A549 (cell line): ENCODE measurements at regions not wholly inside any gene's neighbourhood (a gene's known extent, or its start where the extent isn't known, plus 50 kb on each side); places are given as distances from the start of the nearest gene placed in this dataset.
A peak's percentile ranks its signal among the peaks of the same experiment; 100 is the strongest.

ENCODE experiments used
- ATAC-seq, 2 experiments: fragments of 200-7000 bp in 1 of 2; fragments of >200 bp in 1 of 2; cut with Nextera tagmentation in 1 of 2; cut with Tn5 transposase in 1 of 2; 3 replicates each; pipeline versions ENCODE4 v1.8.0 to v1.9.1; 2018 to 2020; ENCODE audit warnings: mild to moderate bottlenecking in 1 of 2, moderate library complexity in 1 of 2
- CTCF ChIA-PET: fragments of 300-600 bp; sonication (Branson Sonifier 250); formaldehyde crosslinking; extraction: SDS; loops from one replicate; lab custom pipeline; 2021; ENCODE audit warnings: antibody characterized with exemption, inconsistent platforms; lab: Yijun Ruan, JAX
- POLR2A ChIA-PET: fragments of 350-600 bp; formaldehyde crosslinking; extraction: SDS; loops from one replicate; lab custom pipeline; 2021; ENCODE audit warnings: antibody characterized with exemption, inconsistent platforms; lab: Yijun Ruan, JAX
- DNase-seq, 2 experiments: peaks; one replicate each; pipeline versions ENCODE4 v3.0.0 to v3.0.0-alpha.2; 2011 to 2016; ENCODE audit warnings: low read depth in 1 of 2, low spot score in 1 of 2
- FAIRE-seq: peaks from 2 replicates; lab custom pipeline; 2011; peaks lifted over from hg19 to GRCh38; lab: Jason Lieb, UNC
- H3K27ac ChIP-seq, 2 experiments: fragments of >200 bp; sonication (Bioruptor Twin); formaldehyde crosslinking; 3 replicates each; pipeline ENCODE4 v1.5.1; 2016 to 2017
- H3K4me1 ChIP-seq: fragments of >200 bp; sonication (Bioruptor Twin); formaldehyde crosslinking; 3 replicates; pipeline ENCODE4 v1.6.1; 2016
- H3K4me2 ChIP-seq: fragments of >200 bp; sonication (Bioruptor Twin); formaldehyde crosslinking; 3 replicates; pipeline ENCODE4 v1.6.1; 2016
- H3K4me3 ChIP-seq: fragments of >200 bp; sonication (Bioruptor Twin); formaldehyde crosslinking; 3 replicates; pipeline ENCODE4 v1.5.1; 2016
- H3K9me3 ChIP-seq: fragments of >200 bp; sonication (Bioruptor Twin); formaldehyde crosslinking; 3 replicates; pipeline ENCODE4 v1.6.1; 2016
- CEBPB ChIP-seq, 2 experiments: fragments of >200 bp in 1 of 2; sonication (Bioruptor Twin) in 1 of 2; formaldehyde crosslinking in 1 of 2; IDR thresholded peaks; 2 replicates each; pipeline ENCODE4 v1.6.1; 2012 to 2016
- CHD2 ChIP-seq: fragments of 150-350 bp; IDR thresholded peaks from 2 replicates; pipeline ENCODE4 v1.6.1; 2014; ENCODE audit warnings: low read length; ENCODE audit not compliant: partially characterized antibody
- E2F6 ChIP-seq: IDR thresholded peaks from 2 replicates; pipeline ENCODE4 v1.6.1; 2012; ENCODE audit warnings: low read depth, borderline replicate concordance
- FOSB ChIP-seq: fragments of 250-450 bp; sonication (Bioruptor Pico); IDR thresholded peaks from 2 replicates; pipeline ENCODE4 v1.5.0; 2020; ENCODE audit warnings: mild to moderate bottlenecking, moderate library complexity
- HDAC2 ChIP-seq: fragments of 200-600 bp; sonication (generic); IDR thresholded peaks from 2 replicates; pipeline ENCODE4 v1.6.1; 2016
- HES2 ChIP-seq: fragments of >200 bp; sonication (Bioruptor Twin); formaldehyde crosslinking; IDR thresholded peaks from 2 replicates; pipeline ENCODE4 v1.6.1; 2016
- HMGXB4 ChIP-seq: fragments of 250-450 bp; sonication (Bioruptor Pico); IDR thresholded peaks from 2 replicates; pipeline ENCODE4 v1.5.0; 2021; ENCODE audit warnings: mild to moderate bottlenecking, moderate library complexity, borderline replicate concordance
- KDM1A ChIP-seq: fragments of 200-600 bp; sonication (generic); IDR thresholded peaks from 2 replicates; pipeline ENCODE4 v1.6.1; 2016; ENCODE audit warnings: low read depth, mild to moderate bottlenecking
- MAX ChIP-seq: IDR thresholded peaks from 2 replicates; pipeline ENCODE4 v1.6.1; 2012
- MAZ ChIP-seq: fragments of 150-350 bp; IDR thresholded peaks from 2 replicates; pipeline ENCODE4 v1.6.1; 2014; ENCODE audit warnings: antibody characterized with exemption, low read depth, low read length, borderline replicate concordance
- MYC ChIP-seq: IDR thresholded peaks from 2 replicates; pipeline ENCODE4 v1.6.1; 2012; ENCODE audit warnings: mild to moderate bottlenecking, inconsistent platforms, low read length, improper control_type of control experiment, borderline replicate concordance
- POLR2AphosphoS2 ChIP-seq: conservative IDR thresholded peaks from 2 replicates; pipeline ENCODE4 v1.6.1; 2012; ENCODE audit warnings: low read length, improper control_type of control experiment, inconsistent platforms
- RFX5 ChIP-seq: fragments of 450-650 bp; IDR thresholded peaks from 2 replicates; pipeline ENCODE4 v1.7.1; 2014; ENCODE audit warnings: antibody characterized with exemption, mild to moderate bottlenecking, moderate library complexity
- RNF2 ChIP-seq: fragments of 200-600 bp; sonication (generic); IDR thresholded peaks from 2 replicates; pipeline ENCODE4 v1.6.1; 2016; ENCODE audit warnings: low read depth, mild to moderate bottlenecking, antibody characterized with exemption, moderate library complexity, borderline replicate concordance
- SMC3 ChIP-seq: fragments of >200 bp; sonication (Bioruptor Twin); formaldehyde crosslinking; IDR thresholded peaks from 3 replicates; pipeline ENCODE4 v1.6.1; 2018; ENCODE audit warnings: inconsistent platforms
- USF2 ChIP-seq: fragments of 450-650 bp; IDR thresholded peaks from 2 replicates; pipeline ENCODE4 v1.6.1; 2014; ENCODE audit warnings: antibody characterized with exemption
- ZNF302 ChIP-seq: fragments of 250-450 bp; sonication (Bioruptor Pico); IDR thresholded peaks from 2 replicates; pipeline ENCODE4 v1.9.0; 2021; ENCODE audit warnings: inconsistent platforms, mild to moderate bottlenecking, moderate library complexity
- WGBS: methylation state at CpG from one replicate; pipeline ENCODE4 v1.1.6; 2017; ENCODE audit errors: missing lambda C conversion rate; 5-methylcytosine and 5-hydroxymethylcytosine counted together
- TF ChIP-seq, protein P1 (sequence below): fragments of 150-350 bp; IDR thresholded peaks from 2 replicates; pipeline ENCODE4 v1.6.1; 2014; ENCODE audit warnings: low read depth, mild to moderate bottlenecking, low read length
- TF ChIP-seq, protein P2 (sequence below): fragments of 200-600 bp; sonication (generic); IDR thresholded peaks from 2 replicates; pipeline ENCODE4 v1.6.1; 2016; ENCODE audit warnings: antibody characterized with exemption, mild to moderate bottlenecking, moderate library complexity

DNA sequence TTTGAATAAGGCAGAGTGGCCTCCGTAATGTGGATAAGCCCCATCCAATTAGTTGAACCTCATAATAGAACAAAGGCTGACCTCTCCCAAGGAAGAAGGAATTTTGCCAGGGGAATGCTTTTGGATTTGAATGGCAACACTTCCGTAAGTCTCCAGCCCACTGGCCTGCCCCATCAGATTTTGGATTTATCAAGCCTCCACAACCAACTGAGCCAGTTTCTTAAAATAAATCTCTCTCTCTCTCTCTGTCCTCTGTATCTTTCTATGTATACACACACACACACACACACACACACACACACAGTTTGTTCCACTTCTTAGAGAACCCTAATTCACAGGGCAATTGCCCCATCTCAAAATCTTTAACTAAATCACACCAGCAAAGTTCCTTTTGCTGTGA, 100.9 kb upstream of the CAV2 start:
- TF ChIP-seq FOSB (CRISPR knock-in tag) (no peak), USF2 (no peak), POLR2AphosphoS2 (no peak), ZNF302 (CRISPR knock-in tag) (no peak), RNF2 (no peak), MYC (no peak), KDM1A (no peak), CEBPB (IDR thresholded peaks at IDR 0.05) (no peak), MAX (no peak), E2F6 (no peak), MAZ (no peak), HMGXB4 (CRISPR knock-in tag) (no peak), RFX5 (no peak), CHD2 (no peak), HES2 (no peak), HDAC2 (no peak), SMC3 (no peak)
- TF ChIP-seq, protein P1, sequence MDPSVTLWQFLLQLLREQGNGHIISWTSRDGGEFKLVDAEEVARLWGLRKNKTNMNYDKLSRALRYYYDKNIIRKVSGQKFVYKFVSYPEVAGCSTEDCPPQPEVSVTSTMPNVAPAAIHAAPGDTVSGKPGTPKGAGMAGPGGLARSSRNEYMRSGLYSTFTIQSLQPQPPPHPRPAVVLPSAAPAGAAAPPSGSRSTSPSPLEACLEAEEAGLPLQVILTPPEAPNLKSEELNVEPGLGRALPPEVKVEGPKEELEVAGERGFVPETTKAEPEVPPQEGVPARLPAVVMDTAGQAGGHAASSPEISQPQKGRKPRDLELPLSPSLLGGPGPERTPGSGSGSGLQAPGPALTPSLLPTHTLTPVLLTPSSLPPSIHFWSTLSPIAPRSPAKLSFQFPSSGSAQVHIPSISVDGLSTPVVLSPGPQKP = no peak
- TF ChIP-seq, protein P2, sequence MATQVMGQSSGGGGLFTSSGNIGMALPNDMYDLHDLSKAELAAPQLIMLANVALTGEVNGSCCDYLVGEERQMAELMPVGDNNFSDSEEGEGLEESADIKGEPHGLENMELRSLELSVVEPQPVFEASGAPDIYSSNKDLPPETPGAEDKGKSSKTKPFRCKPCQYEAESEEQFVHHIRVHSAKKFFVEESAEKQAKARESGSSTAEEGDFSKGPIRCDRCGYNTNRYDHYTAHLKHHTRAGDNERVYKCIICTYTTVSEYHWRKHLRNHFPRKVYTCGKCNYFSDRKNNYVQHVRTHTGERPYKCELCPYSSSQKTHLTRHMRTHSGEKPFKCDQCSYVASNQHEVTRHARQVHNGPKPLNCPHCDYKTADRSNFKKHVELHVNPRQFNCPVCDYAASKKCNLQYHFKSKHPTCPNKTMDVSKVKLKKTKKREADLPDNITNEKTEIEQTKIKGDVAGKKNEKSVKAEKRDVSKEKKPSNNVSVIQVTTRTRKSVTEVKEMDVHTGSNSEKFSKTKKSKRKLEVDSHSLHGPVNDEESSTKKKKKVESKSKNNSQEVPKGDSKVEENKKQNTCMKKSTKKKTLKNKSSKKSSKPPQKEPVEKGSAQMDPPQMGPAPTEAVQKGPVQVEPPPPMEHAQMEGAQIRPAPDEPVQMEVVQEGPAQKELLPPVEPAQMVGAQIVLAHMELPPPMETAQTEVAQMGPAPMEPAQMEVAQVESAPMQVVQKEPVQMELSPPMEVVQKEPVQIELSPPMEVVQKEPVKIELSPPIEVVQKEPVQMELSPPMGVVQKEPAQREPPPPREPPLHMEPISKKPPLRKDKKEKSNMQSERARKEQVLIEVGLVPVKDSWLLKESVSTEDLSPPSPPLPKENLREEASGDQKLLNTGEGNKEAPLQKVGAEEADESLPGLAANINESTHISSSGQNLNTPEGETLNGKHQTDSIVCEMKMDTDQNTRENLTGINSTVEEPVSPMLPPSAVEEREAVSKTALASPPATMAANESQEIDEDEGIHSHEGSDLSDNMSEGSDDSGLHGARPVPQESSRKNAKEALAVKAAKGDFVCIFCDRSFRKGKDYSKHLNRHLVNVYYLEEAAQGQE = no peak
- H3K4me1 ChIP-seq = peaks cover 58% of the 10 kb centered on the region
- H3K4me2 ChIP-seq = no peak overlapping the region
- 93% methylated on average over 2 of the region's 2 CpGs for WGBS
- H3K27ac ChIP-seq = peak overlapping the region; percentile 37 to 86; a peak in 5 of 6 replicates
- ChIA-PET POLR2A (no interaction called here), CTCF (interaction anchor here (0.6 kb wide), 1 partner anchor 238 kb away, joined by 3 read pairs; no protein-coding TSS in a partner anchor)
- H3K4me3 ChIP-seq = no peak overlapping the region
- peaks cover 9% of the 10 kb centered on the region; the same call in 2 of the 3 replicates for H3K9me3 ChIP-seq
- FAIRE-seq = no peak
- no peak for DNase-seq
- ATAC-seq = no peak
